Fibroblast of peridontal ligament (primary cell): ENCODE measurements at regions not wholly inside any gene's neighbourhood (a gene's known extent, or its start where the extent isn't known, plus 50 kb on each side); places are given as distances from the start of the nearest gene placed in this dataset.

Experiments used
- DNase-seq: peaks from one replicate; pipeline ENCODE4 v3.0.0-alpha.2; 2010; ENCODE audit errors: extremely low read depth

DNA sequence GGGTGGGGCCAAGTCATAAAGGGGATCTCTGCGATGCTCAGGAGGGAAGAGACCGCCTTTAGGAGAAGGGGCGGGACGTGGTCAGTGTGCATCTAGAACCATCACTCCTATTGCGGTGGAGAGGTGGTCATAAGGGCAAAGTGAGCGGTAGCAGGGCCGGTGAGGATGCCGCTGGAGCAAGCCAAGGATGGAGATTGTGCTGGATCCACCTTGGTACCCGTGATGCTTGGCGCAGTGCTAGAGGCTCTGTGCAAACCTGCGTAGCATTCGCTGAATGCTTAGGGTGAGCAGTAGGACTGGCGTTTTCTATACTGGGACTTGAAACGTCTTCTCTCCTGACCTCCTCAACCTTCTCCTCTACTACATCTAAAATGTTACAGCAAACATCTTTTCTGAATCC lies 294.2 kb downstream of the FGF9 start:
- no peak for DNase-seq

DNA sequence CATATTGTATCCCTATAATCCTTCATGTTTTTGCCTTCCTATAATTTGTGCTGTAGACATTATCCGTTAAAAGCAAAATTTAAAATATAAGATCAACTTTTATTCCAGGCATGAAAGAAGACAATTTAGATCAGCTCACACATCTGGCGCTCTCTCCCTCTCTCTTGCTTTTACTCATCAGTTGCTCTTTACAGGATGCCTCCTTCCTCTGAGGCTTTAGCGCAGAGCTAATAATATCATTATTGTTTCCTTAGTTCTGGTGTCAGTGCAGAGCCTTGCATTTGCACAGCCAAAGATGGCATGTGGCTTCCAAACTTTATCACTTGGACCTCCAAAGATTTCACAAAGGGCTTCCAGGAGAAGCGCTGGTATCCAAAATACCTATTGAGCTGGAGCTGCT lies 295.1 kb downstream of the FGF9 start:
- no peak for DNase-seq

DNA sequence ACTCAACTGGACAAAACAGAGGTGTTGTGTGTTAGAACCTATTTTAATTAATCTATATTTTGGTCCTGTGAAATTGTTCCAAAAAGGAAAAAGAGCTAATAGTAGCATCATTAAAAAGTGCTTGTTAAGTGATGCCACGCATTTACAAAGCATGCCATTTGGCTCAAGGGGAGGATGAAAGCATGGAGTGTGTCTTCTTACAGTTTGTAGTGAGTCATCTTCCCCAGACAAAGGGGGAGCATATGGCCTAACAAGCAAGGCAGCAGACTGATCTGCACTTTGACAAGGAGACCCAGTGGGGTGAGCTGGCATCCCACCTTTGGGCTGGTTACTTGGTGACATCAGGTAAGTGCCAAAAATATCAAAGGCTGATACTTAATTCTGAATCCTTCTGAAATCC lies 297.0 kb downstream of the FGF9 start:
- no peak for DNase-seq

DNA sequence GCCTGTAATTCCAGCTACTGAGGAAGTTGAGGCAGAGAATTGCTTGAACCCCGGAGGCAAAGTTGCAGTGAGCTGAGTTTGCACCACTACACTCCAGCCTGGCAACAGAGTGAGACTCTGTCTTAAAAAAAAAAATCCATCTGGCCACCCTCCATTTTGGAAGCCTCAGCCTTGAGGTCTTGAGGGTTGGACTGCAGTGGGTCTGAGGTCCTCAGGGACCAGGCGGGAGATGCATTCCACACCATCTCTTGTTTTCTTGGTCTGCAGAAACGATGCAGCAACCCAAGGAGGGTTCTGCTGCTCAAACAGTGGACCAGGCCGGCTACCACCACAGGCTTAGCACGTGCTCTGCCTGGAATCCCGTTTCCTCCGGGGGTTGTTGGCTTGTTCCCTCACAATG lies 299.3 kb downstream of the FGF9 start:
- DNase-seq: no peak

DNA sequence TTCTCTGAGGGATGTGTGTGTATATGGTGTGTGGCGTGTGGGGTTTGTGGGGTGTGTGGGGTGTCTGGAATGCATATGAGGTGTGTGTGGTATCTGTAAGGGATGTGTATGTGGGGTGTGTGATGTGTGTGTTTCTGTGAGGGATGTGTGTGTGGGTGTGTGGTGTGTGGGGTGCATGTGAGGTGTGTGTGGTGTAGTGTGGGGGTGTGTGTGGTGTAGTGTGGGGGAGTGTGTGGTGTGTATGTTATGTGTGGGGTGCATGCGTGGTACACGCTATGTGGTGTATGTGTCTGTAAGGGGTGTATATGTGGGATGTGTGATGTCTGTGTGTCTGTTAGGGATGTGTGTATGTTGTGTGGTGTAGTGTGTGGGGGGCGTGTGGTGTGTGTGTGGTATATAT lies 300.0 kb downstream of the FGF9 start:
- DNase-seq: no peak

DNA sequence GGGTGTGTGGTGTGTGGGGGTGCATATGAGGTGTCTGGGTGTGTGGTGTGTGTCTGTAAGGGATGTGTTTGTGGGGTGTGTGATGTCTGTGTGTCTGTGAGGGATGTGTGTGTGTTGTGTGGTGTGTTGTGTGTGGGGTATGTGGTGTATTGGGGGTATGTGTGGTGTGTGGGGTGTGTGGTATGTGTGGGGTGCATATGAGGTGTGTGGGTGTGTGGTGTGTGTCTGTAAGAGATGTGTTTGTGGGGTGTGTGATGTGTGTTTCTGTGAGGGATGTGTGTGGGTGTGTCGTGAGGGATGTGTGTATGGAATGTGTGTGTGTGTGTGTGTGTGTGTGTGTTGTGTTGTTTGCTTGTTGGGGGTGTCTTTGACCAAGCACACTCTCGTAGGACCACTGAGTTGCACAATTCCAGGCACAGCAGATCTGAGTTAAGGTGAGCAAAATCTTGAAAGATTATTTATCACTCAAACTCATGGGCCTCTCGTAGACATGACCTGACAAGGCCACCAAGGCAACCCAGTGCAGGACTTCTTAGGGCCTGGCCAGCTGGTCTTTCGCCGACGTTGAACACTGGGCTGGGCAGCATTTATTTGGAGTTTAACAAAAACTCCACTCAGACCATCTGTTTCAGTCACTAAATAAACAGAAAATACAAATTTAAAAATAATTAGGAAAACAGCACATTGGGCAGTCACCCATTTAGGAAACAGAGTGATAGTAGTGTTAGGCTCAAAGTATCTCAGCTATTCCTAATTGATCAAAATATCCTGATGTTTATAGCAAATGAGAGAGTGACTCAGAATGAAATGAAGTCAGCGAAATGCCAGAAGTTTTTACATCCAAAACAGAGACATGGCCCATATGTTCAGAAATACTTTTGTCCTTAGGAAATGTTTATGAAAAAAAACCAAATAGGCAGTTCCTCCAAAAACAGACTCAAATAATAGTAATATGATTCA lies 301.1 kb downstream of the FGF9 start:
- no peak for DNase-seq

DNA sequence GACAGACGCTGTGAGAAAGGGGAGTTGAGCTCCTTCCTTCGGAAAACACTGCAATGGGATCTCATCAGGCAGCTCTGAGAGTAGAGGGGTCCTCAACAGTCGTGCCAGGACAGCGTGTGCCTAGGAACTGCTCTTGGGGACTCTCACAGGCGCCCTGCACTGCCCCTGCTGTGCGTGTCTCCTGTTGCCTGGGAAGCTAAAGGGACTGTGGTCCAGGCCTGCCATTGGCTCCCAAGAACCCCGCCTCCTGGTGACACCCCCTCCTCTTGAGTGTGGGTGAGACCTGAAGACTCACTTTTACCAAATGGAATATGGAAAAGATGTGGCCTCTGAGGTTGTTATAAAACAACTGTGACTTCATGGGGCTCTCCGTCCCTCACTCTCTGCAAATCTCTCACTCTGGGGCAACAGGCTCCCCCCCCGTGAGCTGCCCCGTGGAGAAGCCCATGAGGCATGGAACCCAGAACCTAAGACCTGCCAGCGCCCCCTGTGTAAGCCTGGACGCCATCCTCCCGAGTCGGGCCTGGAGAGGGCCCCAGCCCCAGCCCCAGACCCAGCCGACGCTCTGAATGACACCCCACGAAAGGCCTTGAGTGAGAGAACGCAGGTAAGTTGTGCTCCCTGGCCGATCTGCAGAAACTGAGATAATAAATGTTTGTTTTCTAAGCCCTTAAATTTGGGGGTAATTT lies 302.7 kb downstream of the FGF9 start:
- no peak for DNase-seq

DNA sequence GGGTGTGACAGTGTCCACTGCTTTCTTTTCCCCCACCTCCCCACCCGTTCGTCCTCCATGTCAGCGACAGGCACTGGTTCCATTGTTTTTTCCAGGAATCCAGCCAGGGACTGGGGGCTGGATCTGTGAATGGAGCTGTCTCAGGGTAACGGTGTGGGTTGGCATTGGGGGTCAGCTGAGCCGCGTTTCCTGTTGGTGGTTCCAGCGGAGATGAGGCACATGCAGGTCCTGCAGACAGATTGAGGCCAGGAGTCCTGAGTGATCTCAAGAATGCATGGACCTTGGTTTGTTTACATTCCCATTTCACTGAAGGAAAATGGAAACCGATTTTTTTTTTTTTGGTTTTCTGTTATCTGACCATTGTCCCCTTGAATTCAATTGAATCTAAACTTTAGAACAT lies 303.9 kb downstream of the FGF9 start:
- no peak for DNase-seq

DNA sequence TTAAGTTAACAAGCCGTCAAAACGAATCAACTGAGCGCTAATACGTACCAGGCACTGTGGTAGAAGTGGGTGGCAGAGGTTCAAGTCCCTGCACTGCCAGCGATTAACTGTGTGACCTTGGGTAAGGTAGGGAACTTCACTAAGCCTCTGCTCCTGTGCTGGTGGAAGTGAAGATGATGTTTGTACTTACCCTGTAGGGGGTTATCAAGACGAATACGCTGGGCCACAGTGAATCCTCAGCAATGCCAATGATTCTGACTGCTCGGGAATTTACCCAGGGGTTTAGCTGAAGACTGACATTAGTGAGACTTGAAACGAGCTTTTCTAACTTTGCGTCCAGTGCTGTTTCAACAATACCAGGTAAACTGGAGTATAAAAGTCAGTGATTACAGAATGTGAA lies 305.3 kb downstream of the FGF9 start:
- no peak for DNase-seq

DNA sequence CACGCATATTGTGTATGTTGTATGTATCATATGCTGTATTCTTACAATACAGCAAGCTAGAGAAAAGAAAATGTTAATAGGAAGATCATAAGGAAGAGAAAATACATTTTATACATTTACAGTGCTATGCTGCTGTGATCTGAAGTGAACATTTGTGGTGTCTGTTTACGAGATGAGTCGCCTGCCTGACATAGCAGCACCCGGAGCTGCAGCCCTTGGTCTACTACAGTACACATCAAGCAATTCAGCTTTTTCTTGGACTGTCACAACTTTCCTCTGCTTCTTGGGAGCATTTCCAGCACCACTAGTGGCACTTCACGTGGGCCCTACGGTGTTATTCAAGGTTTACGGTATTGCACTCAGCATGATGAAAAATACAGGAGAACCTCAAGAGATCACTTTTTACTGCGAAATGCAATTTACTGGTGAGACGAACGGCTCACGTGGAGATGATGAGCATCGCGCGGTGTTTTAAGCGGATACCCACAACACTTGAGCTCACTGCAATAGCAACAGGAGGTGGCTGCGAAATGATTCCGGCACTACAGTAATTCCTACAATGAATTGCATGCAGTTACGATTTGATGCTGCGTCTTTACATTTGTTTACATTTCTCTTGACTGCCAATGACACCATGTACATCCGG lies 308.4 kb downstream of the FGF9 start:
- DNase-seq: no peak

DNA sequence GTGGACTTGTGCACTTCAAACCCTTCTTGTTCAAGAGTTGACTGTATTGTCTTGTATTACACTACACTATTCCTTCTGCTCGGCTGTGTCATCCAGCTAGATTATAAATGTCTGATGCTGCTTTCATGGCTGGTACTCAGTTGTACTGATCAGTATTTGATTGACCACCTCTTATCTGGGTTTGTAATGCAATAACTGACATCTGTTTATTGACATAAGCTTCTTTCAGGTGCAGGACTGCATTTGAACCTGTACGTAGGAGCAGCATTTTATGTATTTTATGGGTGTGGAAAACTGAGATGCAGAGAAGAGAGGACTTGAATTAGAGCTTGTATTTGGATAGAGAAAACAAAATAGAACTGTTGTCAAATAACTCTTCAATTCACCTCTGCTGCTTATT lies 309.2 kb downstream of the FGF9 start:
- DNase-seq: no peak

DNA sequence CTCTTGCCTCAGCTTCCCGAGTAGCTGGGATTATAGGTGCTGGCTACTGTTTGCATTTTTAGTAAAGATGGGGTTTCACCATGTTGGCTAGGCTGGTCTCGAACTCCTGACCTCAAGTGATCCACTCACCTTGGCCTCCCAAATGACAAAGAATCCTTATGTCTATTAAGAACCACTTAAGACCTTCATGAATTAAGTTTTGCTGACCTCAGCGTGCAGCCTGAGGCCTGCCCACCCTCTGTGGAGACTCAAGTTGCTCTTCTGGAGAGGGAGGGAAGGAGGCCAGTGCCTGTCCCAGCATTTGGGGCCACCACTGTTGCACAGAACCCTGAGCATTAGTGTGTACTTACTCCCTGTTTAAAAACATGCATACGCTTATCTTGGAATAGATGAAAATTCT lies 313.3 kb downstream of the FGF9 start:
- no peak for DNase-seq

DNA sequence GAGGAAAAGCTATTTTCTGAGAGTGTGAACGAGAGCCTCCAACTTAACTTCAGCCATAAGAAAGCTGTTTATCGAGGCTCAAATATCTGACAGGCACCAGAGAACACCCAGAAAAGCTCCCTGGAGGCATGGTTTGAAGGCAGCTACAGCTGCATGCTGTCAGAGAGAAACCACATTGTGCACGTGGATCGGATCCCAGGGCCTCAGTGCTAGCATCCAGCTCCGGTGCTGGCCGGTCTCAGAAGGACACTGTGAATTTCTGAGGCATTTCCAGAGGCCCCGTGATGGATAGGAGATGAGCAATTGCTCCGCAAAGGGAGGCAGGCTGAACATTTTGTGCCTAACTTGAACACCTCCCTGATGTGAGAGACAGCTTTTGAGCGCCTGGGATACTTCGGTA lies 315.7 kb downstream of the FGF9 start:
- no peak for DNase-seq

DNA sequence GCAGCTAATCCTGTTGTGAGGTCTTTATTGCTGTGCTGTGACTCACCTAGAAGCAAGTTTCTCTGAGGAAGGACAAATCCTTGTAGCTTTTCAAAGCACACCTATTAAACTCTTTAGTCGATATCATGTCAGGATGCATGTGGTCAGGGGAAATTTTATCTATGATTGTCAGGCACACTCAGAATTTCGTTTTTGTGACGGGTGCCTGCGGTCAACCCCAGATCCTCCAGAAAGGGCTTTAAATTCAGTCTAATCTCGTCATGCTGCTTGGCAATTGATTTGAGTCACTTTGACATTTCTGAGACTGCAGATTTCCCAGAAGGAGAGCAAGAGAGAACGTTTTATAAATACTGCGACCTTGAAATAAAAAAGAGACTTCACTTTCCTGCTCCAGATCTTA lies 316.9 kb downstream of the FGF9 start:
- DNase-seq: no peak

DNA sequence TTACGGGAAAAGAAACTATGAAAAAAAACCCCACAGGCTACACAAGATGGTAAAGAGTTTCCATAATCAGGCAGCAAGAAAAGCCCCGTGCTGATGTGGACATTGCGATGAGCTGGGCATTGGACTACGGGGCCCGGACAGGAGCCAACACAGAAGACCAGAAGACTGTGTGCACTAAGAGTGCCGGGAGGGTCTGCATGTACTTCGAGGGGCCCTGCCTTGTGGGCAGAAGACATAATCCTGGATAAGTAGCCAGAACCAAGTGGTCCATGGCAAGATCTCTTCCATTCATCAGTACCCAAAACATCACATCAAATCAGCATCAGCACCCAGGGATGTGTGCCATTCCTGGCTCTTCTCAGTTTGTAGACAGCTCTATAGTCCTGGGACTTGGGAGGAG lies 317.8 kb downstream of the FGF9 start:
- no peak for DNase-seq

DNA sequence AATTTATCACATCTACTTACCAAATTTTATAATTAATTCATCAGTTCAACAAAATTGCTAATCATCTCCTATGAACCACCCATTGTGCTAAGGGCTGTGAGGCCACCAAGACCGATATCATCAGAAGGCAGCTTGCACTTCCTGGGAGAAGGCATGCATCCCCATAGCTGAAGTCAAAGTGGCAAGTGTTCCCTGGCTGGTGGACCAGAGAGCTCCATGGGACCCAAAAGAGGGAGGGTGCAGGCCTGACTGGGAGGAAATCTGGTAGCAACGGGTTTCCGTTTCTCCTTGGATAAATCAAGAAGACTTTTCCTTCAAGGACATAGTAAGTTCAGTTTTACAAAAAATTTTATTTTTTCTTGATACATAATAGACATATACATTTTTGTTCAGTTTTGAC lies 325.2 kb downstream of the FGF9 start:
- DNase-seq: no peak

DNA sequence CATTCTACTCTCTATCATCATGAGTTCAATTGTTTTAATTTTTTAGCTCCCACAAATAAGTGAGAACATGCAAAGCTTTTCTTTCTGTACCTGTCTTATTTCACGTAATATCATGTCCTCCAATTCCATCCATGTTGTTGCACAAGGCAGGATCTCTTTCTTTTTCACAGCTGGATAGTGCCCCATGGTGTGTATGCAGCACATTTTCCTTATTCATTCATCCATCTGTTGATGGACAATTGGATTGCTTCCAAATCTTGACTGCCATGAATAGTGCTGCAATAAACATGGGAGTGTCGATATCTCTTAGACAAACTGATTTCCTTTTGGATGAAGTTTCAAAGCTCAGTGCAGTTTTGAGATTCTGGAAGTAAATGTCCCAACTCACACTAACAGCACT lies 326.9 kb downstream of the FGF9 start:
- no peak for DNase-seq

DNA sequence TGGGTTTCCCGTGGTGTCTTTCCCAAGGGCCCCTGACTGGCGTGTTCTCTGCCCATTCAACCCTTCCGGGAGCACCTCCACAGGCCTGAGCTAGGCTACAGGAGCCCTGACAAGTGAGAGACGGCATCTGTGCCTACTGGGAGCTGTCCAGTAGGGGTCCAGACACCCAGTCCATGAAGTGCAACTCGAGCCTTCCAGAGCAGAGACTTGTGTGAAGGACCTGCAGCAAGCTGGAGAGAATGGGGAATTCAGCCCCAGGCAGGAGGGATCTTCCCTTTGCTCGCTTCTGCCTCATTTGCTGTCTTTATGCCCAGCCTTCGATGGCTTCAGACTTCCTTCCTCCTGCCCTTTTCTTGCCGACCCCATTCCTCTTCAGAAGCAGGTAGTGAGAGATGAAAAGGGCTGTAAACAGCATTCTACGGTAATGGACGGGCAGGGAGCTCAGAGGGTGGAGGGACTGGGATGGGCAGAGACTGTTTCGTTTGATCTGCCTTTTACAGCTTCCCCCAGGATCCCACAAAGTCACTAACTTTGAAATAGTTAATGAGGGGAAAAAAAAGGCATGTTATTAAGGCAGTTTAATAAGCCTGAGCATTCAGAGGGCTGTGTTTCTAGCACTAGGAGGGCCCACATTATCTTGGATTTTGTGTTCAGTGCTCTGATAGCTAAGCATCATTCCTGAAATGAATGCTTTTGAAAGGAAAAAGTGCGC lies 327.6 kb downstream of the FGF9 start:
- DNase-seq: no peak

DNA sequence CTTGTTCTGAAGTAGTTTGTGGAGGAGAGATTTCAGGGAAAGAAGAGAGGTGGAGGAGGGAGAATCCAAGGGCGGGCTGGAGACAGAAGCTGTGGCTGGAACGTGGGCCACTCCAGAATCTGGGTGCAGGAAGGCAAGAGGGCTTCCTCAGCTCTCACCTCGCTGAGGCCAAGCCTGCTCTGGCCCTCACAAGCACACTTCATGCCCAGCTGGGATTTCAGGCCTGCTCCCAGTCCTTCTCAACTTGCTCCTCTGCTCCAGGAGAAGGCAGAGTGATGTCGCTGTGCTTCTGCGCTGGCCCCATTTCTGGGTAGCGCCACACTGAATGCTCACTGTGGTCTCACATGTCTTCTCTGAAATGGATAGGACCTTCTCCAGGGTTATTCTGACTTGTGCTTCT lies 328.8 kb downstream of the FGF9 start:
- no peak for DNase-seq

DNA sequence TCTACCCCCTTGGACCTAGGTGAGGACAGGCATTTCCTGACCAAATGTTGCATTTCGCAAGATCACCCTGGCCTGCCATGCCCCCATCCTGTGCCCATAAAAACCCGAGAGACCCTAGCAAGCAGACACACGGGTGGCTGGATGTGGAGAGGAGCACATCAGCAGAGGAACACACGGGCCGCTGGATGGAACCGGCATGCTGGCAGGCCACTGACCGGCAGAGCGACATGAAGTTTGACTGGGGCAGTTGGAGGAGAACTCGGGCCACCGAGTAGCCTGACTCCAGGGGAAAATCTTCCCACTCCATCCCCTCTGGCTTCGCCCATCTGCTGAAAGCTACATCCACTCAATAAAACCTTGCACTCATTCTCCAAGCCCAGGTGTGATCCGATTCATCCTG lies 329.3 kb downstream of the FGF9 start:
- no peak for DNase-seq

DNA sequence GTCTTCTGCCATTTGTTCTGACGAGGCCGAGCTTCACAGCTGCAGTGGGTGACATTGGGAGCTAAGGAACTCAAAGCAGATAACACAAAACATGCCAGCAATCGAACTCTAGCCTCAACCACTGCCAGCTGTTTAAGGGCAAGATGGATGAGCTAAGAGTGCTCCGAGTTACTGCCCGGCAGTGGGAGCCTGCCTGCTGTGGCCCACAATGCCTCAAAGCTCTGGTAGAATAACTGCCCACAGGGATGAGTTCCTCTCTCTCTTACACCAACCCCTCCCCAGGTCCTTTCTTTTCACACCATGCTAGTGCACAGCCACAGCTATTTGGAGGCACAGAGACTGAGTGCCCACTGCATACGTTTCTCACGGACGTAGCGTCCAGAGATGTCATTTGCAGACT lies 330.5 kb downstream of the FGF9 start:
- no peak for DNase-seq

DNA sequence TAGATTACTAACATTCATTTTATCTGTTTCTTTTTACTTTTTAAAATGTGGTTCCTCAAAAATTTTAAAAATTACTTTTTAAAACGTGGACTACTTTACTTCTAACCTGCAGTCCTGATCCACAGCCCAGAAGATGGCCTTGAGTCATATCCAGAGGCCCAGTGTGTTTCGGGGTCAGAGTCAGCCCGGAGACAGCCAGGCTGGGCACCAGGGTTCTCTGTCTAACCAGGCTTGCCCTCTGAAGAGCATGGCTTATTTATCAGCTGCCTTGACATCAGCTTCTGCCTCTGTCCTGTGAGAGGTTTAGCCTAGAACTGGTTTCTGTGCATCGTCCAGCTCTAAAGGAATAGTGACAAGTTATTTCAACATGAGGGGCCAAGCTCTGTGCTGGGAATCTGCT lies 332.0 kb downstream of the FGF9 start:
- DNase-seq: no peak
